Suprapubic skin (tissue), 4 donors: ENCODE measurements at regions not wholly inside any gene's neighbourhood (a gene's known extent, or its start where the extent isn't known, plus 50 kb on each side); places are given as distances from the start of the nearest gene placed in this dataset.

Experiments
- DNase-seq, 2 donors: peaks; one replicate each; pipeline ENCODE4 v3.0.0-alpha.2; 2019; ENCODE audit warnings: low spot score in 2 of 2
- H3K27ac ChIP-seq: fragments of 200-600 bp; sonication (generic); one replicate; pipeline ENCODE4 v1.5.1; 2019
- H3K27me3 ChIP-seq: fragments of 200-600 bp; sonication (generic); one replicate; pipeline ENCODE4 v1.5.1; 2019
- H3K36me3 ChIP-seq: fragments of 200-600 bp; sonication (generic); one replicate; pipeline ENCODE4 v1.5.1; 2019
- H3K4me1 ChIP-seq: fragments of 200-600 bp; sonication (generic); one replicate; pipeline ENCODE4 v1.5.1; 2019
- H3K4me3 ChIP-seq: fragments of 200-600 bp; sonication (generic); one replicate; pipeline ENCODE4 v1.5.1; 2019; ENCODE audit warnings: mild to moderate bottlenecking
- H3K9me3 ChIP-seq: fragments of 200-600 bp; sonication (generic); one replicate; pipeline ENCODE4 v1.5.1; 2019
- CTCF ChIP-seq, 2 donors: fragments of 200-600 bp in 1 of 2; fragments of 450-650 bp in 1 of 2; sonication (generic) in 1 of 2; IDR thresholded peaks; one replicate each; pipeline ENCODE4 v1.5.1; 2016 to 2019; ENCODE audit warnings: antibody characterized with exemption in 2 of 2, mild to moderate bottlenecking in 1 of 2, moderate library complexity in 1 of 2
- EP300 ChIP-seq: sonication (generic); formaldehyde crosslinking; IDR thresholded peaks from one replicate; pipeline ENCODE4 v1.6.1; 2017; ENCODE audit warnings: antibody characterized with exemption
- POLR2A ChIP-seq, 2 donors: fragments of 450-650 bp; IDR thresholded peaks; one replicate each; pipeline ENCODE4 v1.6.1; 2017; ENCODE audit warnings: antibody characterized with exemption in 2 of 2, mild to moderate bottlenecking in 2 of 2, moderate library complexity in 2 of 2
- POLR2AphosphoS5 ChIP-seq, 3 donors: sonication (generic); formaldehyde crosslinking; IDR thresholded peaks; one replicate each; pipeline ENCODE4 v1.6.1; 2017; ENCODE audit warnings: antibody characterized with exemption in 3 of 3
- WGBS: methylation state at CpG from one replicate; pipeline ENCODE4 v1.1.5; 2018; 5-methylcytosine and 5-hydroxymethylcytosine counted together

GRCh38 chr6:3546121-3546520 is 89.3 kb upstream of the SLC22A23 start:
- Histone ChIP-seq H3K27ac (no peak overlapping the region), H3K4me3 (no peak overlapping the region), H3K9me3 (no peaks in the 10 kb centered on the region), H3K4me1 (no peaks in the 10 kb centered on the region), H3K27me3 (no peaks in the 10 kb centered on the region), H3K36me3 (no peaks in the 10 kb centered on the region)
- TF ChIP-seq EP300, result no peak
- TF ChIP-seq POLR2AphosphoS5 (IDR thresholded peaks at IDR 0.05), result no peak
- no peak for TF ChIP-seq CTCF (IDR thresholded peaks at IDR 0.05)
- TF ChIP-seq POLR2A (IDR thresholded peaks at IDR 0.05), result no peak
- 74% methylated on average over 2 of the region's 2 CpGs for WGBS
- DNase-seq, result no peak

GRCh38 chr6:3545156-3545555 is 88.3 kb upstream of the SLC22A23 start:
- Histone ChIP-seq H3K27ac (no peak overlapping the region), H3K4me3 (no peak overlapping the region), H3K36me3 (no peaks in the 10 kb centered on the region), H3K4me1 (no peaks in the 10 kb centered on the region), H3K27me3 (no peaks in the 10 kb centered on the region), H3K9me3 (no peaks in the 10 kb centered on the region)
- TF ChIP-seq POLR2AphosphoS5 (IDR thresholded peaks at IDR 0.05) (no peak), EP300 (no peak), POLR2A (IDR thresholded peaks at IDR 0.05) (no peak), CTCF (IDR thresholded peaks at IDR 0.05) (no peak)
- DNase-seq, result no peak
- WGBS, result 89% methylated on average over 1 of the region's 1 CpG

- H3K4me1 ChIP-seq, result no peaks in the 10 kb centered on the region
- no peak for DNase-seq
- H3K36me3 ChIP-seq, result no peaks in the 10 kb centered on the region
- no peak overlapping the region for H3K27ac ChIP-seq
- H3K9me3 ChIP-seq, result no peaks in the 10 kb centered on the region
- WGBS, result 53% methylated on average over 2 of the region's 6 CpGs
- no peak for TF ChIP-seq POLR2A (IDR thresholded peaks at IDR 0.05)
- no peak for TF ChIP-seq CTCF (IDR thresholded peaks at IDR 0.05)
- TF ChIP-seq POLR2AphosphoS5 (IDR thresholded peaks at IDR 0.05), result no peak
- no peak for TF ChIP-seq EP300
- no peak overlapping the region for H3K4me3 ChIP-seq
- no peaks in the 10 kb centered on the region for H3K27me3 ChIP-seq
These were observed 85.3 kb upstream of the SLC22A23 start for GRCh38 chr6:3542032-3542640.

GRCh38 chr6:3541006-3541585 is 84.2 kb upstream of the SLC22A23 start:
- no peaks in the 10 kb centered on the region for H3K27me3 ChIP-seq
- no peaks in the 10 kb centered on the region for H3K36me3 ChIP-seq
- H3K4me1 ChIP-seq, result peaks cover under 1% of the 10 kb centered on the region
- 85% methylated on average over 9 of the region's 9 CpGs for WGBS
- TF ChIP-seq POLR2AphosphoS5 (IDR thresholded peaks at IDR 0.05), result no peak
- H3K27ac ChIP-seq, result no peak overlapping the region
- no peak for DNase-seq
- no peak overlapping the region for H3K4me3 ChIP-seq
- no peaks in the 10 kb centered on the region for H3K9me3 ChIP-seq

GRCh38 chr6:3540253-3540820 is 83.5 kb upstream of the SLC22A23 start:
- H3K9me3 ChIP-seq, result no peaks in the 10 kb centered on the region
- no peak for TF ChIP-seq EP300
- no peak for TF ChIP-seq POLR2A (IDR thresholded peaks at IDR 0.05)
- no peak for TF ChIP-seq CTCF (IDR thresholded peaks at IDR 0.05)
- TF ChIP-seq POLR2AphosphoS5 (IDR thresholded peaks at IDR 0.05), result no peak
- WGBS, result 98% methylated on average over 8 of the region's 8 CpGs
- no peak overlapping the region for H3K27ac ChIP-seq
- no peak for DNase-seq
- peaks cover 2% of the 10 kb centered on the region for H3K27me3 ChIP-seq
- H3K4me3 ChIP-seq, result no peak overlapping the region
- H3K36me3 ChIP-seq, result no peaks in the 10 kb centered on the region
- peaks cover 3% of the 10 kb centered on the region for H3K4me1 ChIP-seq
